22Rv1 (cell line): ENCODE measurements at regions not wholly inside any gene's neighbourhood (a gene's known extent, or its start where the extent isn't known, plus 50 kb on each side); places are given as distances from the start of the nearest gene placed in this dataset.
"Not testable (repeated sequence)": the region's sequence is repeated elsewhere in the genome, so short reads cannot be mapped to it uniquely, and the experiment has no call there.

Experiments used
- H3K27ac ChIP-seq: fragments of 450-650 bp; 2 replicates; pipeline ENCODE4 v1.5.1; 2017
- CTCF ChIP-seq: fragments of 450-650 bp; IDR thresholded peaks from 2 replicates; pipeline ENCODE4 v1.5.1; 2017; ENCODE audit warnings: mild to moderate bottlenecking
- ZFX ChIP-seq: fragments of 450-650 bp; IDR thresholded peaks from 2 replicates; pipeline ENCODE4 v1.6.1; 2017; ENCODE audit warnings: antibody characterized with exemption, borderline replicate concordance

- TF ChIP-seq ZFX (no peak), CTCF (no peak)
- H3K27ac ChIP-seq = no peak overlapping the region
Observed at GRCh38 chr2:53493210-53493609, 274.4 kb upstream of the CHAC2 start.

- TF ChIP-seq CTCF = no peak
Observed at GRCh38 chr2:53490659-53491058, 276.9 kb upstream of the CHAC2 start.

DNA sequence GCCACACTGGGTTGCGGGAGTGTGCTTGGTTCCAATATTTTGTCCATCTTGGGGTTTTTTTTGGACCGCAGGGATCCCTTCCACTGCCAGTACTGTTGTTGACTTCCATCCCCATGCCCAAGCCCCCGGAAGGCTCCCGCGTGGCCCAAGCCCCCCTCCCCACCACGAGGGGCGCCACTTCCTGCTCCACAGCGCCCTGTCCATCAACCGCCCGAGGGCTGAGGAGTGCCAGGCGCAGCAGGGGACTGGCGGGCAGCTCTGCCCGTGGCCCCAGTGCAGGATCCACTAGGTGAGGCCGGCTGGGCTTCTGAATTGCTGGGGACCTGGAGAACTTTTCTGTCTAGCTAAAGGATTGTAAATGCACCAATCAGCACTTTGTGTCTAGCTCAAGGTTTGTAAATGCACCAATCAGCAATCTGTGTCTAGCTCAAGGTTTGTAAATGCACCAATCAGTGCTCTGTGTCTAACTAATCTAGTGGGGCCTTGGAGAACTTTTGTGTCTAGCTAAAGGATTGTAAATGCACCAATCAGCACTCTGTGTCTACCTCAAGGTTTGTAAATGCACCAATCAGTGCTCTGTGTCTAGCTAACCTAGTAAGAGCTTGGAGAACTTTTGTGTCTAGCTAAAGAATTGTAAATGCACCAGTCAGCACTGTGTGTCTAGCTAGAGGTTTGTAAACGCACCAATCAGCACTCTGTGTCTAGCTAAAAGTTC, 281.3 kb upstream of the CHAC2 start:
- not testable (repeated sequence) for H3K27ac ChIP-seq

More at GRCh38 chr2:53490659-53491058, 276.9 kb upstream of the CHAC2 start:
- no peak overlapping the region for H3K27ac ChIP-seq

DNA sequence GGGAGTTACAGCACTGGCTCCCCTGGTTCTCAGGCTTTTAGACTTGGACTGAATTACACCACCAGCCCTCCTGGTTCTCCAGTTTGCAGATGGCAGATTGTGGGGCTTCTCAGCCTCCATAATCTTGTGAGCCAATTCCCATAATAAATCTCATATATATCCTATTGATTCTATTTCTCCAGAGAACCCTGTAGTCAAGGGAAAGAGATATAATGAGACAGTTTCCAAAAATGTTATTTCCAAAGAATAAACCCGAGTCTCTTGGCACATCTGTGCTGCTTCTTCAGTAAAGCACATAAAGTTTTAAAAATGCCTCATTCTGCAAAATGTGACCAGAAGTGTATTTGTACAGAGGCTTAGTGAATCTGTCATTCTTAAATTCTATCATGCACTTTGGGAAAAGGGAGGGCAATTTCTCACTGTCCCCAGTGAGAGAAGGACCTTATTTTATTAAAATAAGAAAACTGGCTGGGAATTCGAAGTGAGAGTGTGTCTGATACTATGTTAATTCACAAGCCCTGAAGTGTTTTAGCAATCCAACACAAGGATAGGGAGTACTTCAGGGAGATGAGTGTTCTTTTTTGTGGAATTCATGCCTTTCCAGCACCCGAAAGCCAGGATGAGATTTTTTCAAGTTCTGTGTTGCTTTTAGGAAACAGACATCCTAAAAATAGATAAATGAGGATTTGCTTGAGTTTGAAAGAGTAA, 282.4 kb upstream of the CHAC2 start:
- no peak for TF ChIP-seq CTCF
- TF ChIP-seq ZFX = no peak
- no peak overlapping the region for H3K27ac ChIP-seq

GRCh38 chr2:53484531-53484930, 283.1 kb upstream of the CHAC2 start:
- no peak overlapping the region for H3K27ac ChIP-seq
- TF ChIP-seq ZFX (no peak), CTCF (no peak)

DNA sequence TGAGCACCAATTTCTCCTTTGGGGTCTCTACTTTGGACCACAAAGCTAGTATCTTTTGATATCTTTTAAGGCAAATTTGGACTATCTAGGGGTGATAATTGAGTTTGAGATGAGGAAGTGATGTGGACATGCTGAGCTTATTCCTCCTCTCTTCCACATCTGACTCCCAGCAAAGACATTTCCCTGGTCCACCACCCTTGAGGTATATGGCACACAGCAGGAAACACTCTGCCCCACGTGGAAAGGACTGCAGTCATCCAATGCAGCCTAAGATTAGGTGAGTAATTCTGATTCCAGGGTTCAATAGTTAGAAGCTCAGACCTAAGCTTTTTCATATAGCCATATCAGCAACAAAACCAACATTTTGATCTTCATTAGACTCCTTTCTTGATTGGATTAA, 290.1 kb upstream of the CHAC2 start:
- H3K27ac ChIP-seq = no peak overlapping the region
- TF ChIP-seq ZFX (no peak), CTCF (no peak)

GRCh38 chr2:53476834-53477233, 290.8 kb upstream of the CHAC2 start:
- TF ChIP-seq CTCF (no peak), ZFX (no peak)
- no peak overlapping the region for H3K27ac ChIP-seq

GRCh38 chr2:53475766-53476165, 291.8 kb upstream of the CHAC2 start:
- no peak overlapping the region for H3K27ac ChIP-seq
- no peak for TF ChIP-seq ZFX
